IPS-NIHi7 (cell line): ENCODE measurements at regions not wholly inside any gene's neighbourhood (a gene's known extent, or its start where the extent isn't known, plus 50 kb on each side); places are given as distances from the start of the nearest gene placed in this dataset.
A peak's percentile ranks its signal among the peaks of the same experiment; 100 is the strongest.

Experiments
- DNase-seq: peaks from one replicate; pipeline ENCODE4 v3.0.0; 2012; ENCODE audit warnings: mixed read lengths; ENCODE audit errors: extremely low spot score

DNA sequence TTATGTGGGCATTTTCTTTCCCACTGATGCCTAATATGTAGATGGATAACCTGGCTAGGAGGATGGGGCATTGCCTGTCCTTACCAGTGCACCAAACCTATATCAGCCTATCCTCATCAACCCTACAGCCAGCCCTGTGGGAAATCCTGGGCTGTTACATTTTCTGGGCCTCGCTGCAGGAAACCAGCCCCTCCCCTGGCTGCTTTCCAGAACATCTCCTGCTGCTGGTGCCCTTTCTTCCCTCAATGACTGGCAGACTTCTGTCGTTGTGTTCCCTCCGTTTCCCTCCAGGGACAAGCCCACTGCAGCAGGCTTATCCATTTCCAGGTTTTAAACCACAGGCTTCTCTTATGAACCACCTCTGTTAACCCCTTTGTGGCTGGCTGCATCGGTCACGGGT, 486.1 kb upstream of the COBL start:
- DNase-seq: peak; percentile 26

DNA sequence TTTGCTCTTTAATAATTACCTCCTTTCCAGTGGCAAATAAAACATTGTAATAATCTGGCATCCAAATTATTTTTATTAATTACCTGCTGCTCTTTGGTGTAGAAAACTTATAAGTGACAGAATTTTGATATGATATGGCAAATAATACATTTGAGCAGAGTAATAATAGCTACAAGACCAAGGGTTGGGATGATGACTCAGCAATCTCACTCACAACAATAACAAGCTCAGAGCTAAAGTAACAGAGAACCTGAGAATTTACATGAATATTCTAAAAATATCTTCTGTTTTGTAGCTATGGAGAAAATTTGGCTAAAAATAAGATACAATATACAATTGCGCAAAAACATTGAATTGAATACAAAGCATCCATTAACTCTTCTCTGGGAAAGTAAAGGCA, 480.8 kb upstream of the COBL start:
- DNase-seq: no peak

DNA sequence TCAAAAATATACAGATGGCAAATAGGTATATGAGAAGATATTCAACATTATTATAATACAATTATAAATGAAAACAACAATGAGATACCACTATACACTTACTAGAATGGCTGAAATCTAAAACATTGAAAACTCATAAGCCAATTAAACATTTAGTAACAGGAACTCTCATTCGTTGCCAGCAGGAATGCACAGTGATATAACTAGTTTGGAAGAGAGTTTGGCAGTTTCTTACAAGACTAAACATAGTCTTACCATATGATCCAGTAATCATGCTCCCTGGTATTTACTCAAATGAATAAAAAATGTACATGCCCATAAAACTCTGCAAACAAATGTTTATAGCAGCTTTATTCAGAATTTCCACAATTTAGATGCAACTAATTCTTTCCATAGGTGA, 476.2 kb upstream of the COBL start:
- no peak for DNase-seq

DNA sequence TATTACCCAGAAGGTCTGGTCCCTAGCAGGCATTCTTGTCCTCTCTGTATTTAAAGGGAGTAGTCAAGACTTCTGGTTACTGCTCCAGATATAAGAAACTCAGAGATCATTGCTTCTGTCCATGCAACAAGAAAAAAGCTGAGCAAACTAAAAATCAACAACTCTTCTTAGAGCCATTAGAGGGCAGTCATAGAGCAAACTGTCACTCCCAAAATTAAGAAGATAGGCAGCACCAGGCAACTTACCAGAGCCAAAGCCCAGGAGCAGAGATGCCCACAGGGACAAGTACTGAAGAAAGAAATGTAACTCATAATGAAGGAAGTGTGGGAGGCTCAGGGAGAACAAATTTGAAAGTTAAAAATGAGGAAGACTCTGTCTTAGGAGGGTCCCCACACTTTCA, 472.9 kb upstream of the COBL start:
- DNase-seq: peak; percentile 46

DNA sequence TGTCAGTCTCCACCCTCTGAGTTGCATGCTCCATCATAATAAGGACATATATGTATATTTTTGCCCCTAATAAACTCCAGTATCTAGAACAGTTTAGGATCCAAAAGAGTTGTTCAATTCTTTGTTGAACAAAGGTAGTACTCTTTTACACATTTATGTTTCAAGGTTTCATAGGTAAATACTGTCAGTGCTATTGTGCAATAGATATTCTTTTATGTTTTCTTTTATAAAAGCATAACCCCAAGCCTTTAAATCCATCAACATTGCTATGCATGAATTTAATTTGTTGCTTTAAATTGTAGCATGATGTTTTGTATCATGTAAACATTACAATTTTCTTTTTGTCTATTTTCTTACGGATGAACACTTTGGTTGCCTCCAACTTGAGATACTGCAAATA, 469.7 kb upstream of the COBL start:
- no peak for DNase-seq

DNA sequence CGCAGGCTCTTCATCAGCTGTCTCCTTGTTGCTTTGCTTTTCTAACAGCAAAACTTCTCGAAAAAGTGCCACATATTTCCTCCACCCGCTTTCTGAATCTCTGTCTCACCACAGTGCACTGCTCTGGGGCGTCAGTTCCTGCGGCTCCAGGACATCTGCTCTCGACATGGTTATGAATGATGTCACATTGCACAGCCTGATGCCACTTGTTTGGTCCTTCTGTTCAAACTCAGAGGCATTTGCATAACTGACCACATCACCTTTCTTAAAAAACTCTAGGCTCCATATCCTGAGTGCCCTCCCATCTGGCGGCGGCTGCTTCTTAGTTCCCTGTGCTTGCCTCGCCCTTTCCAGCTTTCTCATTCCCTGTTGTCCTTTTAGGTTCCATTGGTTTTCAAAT, 469.3 kb upstream of the COBL start:
- DNase-seq: no peak

DNA sequence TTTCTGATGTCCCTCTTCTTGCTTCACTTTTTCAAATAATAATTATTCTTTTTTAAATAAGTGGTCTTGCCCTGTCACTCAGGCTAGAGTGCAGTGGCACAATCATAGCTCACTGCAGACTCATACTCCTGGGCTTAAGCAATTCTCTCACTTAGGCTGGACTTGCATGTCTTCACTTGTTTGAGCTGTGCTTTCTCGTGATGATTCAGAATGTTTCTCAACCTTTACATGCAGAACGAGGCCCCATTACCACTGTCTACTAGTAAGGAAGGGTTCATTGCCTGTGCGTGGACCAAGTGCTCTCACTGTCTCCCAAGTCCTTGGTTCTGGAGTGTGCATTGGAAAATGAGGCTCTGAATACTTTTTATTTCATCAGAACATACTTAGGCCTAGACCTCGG, 468.6 kb upstream of the COBL start:
- DNase-seq: no peak

DNA sequence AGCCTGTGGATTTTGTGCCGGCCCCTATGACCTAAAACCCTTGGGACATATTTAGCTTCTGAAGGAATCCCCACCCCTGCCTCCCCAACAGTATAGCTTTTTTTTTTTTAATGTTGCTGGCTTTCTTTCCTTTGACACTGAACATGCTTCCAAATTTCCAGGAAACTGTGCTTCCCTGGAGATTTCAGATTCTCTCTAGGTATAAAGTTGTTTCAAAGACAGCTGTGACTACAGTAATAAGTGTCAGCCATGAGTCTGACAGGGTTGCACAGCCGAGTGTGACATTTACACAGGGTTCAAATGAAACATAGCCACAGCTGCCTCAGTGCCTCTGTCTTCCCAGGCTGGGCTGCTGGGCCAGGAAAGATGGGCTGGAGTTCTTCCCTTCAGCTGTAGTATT, 466.6 kb upstream of the COBL start:
- no peak for DNase-seq

DNA sequence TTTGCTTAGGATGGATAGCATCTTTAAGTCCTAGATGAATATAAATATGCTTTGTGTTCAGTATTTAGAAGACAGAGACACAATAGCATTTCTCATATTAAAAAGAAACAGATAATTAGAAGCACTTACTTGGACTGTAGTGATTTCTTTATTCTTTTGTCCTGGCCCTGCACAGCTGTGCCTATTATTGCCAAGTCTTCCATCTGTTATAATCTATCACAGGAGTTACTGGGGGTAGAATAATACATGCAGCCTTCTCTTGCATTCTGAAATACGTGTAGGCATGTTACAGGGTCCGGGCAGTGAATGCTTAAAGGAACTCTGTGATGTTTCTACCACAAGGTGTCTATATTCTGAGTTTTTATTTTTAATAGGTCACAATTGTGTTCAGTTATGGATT, 461.5 kb upstream of the COBL start:
- DNase-seq: no peak

DNA sequence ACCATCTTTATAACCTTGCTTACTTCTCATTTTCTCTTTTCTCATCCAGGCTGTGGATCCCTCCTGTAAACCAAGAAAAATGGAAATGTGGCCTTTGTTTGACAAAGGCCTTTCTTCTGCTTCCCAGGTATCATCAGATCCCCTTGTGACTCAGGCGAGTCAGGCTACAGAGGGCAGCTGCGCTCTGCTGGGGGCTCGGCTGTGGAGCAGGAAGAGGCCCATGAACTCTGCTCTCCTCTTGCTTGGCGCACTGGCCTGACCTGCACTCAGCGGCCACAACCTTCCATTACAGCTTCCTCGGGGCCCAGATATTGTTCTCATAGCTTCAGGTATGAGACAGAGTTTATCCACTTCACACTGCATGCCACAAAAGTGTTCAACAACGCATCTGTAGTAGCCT, 457.6 kb upstream of the COBL start:
- DNase-seq: peak; percentile 57

DNA sequence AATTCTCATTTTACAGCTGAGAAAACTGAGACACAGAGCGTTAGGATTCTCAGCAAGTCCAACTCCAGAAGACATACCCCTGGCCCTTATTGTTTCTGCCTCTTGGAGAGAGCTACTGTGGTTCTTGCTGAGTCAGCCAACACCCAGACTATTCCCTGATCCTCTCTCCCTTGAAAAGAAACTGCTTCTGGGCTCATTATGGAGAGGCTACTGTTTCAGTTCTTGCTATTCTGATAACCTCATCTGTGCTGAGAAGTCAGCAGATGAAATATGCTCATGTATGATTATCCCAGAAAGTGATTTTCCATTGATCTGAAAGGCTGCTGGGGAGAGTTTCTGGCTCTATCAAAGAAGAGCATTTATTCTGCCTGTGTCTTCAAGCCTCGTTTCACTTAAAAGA, 455.6 kb upstream of the COBL start:
- DNase-seq: no peak

DNA sequence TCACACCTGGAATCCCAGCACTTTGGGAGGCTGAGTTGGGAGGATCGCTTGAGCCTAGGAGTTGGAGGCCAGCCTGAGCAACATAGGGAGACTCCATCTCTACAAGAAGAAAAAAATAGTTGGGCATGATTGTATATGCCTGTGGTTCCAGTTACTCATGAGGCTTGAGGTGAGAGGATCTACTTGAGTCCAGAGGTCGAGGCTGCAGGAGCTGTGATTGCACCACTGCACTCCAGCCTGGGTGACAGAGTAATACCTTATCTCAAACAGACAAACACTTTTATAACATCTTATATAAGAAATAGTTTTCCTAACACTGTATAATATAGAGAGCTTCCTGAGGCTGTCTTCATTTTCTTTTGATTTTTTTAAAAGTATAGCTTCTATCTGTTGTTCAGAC, 448.4 kb upstream of the COBL start:
- no peak for DNase-seq

DNA sequence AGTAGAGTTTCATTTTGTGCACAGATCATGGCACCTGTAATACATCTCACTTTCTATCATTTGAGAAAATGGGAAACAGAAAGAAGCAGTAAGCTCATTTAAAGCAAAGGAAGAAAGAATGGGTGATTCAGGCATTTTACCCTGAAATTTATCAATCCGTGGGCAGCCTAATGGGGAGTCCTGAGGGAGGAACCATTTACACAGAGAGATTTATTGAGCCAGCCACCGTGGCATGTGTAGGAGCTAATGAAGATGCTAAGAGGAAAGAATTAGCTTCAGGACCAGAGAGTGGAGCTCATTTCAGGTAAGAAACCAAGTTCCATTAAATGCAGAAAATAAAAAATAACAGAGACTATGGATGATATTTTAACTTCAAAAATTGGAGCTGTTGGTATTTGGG, 443.4 kb upstream of the COBL start:
- no peak for DNase-seq

DNA sequence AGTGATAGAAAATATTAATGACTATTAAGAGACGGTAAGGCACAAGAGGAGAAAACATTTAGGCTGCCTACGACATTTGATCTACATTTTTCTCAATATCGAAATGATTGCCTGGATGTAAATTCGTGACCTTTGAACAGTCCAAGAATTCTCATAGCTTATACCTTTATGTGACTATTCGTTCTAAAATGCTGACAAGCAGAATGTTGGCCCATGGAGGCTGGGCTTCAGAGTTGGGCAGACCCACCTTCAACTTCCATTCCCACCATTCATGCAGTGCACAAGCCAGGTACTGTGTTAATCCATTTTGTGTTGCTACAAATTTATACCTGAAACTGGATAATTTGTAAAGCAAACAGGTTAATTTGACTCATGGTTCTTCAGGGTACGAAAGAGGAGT, 441.4 kb upstream of the COBL start:
- DNase-seq: no peak

DNA sequence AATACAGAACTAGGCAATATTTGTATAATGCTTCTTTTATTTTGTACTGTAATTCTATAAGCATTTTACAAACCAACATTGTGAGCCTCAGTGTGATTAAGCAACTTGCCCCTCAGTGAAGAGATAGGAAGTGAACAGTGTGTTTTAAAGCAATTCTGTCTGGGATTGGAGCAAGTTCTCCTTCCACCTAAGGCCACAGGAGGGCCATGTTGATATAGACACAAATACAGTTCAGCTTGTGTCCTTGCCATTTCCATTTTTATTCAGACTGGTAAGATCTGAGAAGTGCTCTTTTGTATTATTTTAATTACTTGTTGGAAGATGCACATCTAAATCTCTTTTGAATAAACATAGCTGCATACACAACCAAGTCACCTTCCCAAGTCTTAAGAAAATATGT, 416.3 kb upstream of the COBL start:
- no peak for DNase-seq

DNA sequence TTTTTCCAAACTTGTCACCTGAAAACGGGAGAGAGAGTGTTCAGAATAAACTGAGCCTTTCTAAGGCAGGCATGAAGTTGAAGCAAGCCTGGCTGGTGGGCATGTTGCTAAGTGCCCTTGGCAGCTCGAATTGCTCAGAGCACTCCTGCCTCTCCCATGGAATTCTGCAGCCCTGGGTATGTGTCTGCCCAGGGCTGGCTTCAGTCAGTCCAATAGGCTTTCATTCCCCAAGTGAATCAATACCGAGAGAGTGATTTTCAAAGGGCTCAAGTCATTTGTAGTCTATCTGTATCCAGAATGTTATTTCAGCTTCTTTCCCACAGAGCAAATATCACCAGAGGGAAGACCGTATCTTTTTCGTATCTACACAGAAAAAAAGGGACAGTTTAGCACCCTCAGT, 415.5 kb upstream of the COBL start:
- DNase-seq: no peak

DNA sequence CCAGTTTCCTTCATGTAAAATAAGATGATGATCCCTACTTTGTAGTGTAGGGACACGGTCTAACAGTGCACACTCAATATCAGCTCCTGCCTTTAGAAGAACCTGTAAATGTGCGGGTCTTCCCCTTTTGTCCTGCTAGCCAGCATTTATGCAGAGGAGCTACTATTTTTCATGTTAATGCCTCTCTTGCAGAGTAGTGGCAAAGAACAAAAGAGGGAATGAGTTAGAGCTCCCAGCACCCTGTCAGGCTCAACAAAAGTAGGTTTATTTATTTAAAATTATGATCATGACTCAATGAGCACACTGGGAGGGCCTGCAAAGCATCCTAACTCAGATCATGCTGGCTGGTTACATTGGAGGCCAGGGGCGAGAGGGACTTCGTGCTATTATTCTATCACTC, 414.5 kb upstream of the COBL start:
- DNase-seq: peak; percentile 51

DNA sequence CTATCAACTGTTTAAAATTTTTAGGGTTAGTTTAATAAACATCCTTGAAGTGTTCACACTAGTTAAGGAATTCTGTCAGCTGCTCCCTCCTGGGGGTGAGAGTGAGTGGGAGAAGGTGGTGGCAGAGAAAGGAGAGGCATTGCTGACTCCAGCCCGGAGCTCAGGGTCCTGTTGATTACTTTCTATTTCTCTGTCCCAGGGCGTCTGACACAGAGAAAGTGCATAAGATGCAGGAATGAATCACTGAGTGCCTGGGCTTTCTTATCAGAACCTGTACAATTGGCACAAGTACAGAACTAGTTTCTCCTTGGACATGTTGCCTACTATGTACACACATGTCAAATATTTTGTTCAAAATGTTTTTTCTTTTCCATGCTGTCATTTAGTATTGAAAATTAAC, 410.8 kb upstream of the COBL start:
- DNase-seq: no peak

DNA sequence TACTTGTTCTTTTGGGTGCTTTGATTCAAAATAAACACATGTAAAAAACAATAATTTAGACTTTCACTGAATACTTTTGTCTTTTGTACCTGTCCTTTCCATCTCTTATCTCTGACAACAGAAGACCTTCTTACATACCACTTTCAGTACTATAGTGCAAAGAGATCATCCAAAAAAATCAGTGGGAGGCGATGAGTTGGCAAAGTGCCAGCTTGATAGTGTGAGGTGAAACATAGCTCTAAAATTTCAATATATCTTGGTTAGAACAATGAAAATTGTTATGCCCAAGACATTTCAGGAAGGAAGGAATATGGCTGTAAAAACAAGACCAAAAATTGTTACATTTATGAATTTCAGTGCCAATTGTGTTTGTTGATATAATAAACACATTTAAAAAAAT, 390.2 kb upstream of the COBL start:
- no peak for DNase-seq

DNA sequence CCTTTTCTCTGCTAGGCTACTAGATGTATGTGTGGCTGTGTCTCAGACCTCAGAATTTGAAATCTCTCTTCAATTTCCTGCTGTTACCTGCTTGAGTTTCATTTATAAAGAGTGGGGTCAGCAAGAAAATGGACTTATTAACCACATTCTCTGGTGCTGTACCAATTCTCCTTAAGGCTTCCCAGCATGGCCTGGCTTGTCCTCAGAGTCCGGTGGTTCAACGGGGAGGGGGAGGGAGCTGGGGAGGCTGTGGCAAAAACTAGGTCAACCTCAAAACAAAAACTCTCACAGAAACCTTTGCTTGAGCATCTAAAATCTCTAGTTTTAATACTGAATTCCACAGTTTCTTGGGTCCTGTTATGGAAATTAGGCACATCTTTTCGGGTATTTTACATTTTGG, 389.1 kb upstream of the COBL start:
- no peak for DNase-seq

DNA sequence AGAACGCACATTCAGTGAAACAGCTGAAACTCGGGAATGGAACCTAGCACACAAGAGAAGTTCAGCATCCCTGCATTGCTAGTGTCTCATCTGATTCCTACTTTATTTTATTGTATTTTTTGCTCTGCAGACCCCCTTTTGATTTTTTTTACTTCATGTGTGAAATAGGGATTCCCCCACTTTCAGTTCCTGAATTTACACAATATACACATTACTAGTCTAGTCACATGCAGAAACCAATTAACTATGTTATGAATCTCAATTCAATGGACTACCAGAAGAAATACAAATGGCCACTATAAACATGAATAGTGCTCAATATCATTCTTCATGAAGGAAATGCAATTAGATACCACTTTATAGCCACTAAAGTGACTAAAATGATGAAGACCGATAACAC, 386.1 kb upstream of the COBL start:
- no peak for DNase-seq

DNA sequence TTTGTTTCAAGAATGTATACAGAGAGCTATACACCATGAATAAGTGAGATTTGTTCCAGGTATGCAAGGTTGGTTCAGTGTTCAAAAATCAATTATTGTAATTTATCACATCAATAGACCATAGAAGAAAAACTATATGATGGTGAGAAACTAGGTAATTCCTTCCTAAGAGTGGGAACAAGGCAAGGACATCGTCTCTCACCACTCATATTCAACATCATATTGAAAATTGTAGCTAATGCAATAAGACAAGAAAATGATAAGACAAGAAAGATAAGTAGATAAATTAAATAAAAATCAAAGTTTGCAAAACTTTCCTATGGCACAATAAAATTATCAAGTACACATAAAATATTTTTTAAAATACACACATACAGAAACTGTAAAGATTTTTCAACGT, 385.3 kb upstream of the COBL start:
- DNase-seq: no peak

DNA sequence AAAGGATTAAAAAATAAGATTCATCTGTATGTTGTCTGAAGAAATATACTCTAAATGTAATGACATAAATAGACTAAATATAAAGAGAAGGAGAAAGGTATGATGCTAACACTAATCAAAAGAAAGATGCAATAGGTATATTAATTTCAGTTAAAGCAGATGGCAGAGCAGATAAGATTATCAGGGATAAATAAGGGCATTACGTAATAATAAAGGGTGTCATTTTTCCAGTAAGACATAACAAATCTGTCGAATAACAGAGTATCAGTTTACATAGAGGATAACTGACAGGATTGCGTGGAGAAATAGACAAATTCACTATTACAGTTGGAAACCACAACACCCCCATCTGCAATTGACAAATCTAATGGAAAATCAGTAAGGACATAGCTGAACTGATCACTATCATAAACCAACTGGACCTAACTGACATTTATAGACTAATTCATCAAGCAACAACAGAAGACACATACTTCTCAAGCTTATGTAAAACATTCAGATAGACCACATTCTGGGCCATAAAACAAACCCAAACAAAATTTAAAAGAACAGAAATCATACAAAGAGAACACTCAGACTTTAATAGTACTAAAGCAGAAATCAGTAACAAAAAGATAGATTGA, 384.1 kb upstream of the COBL start:
- no peak for DNase-seq

DNA sequence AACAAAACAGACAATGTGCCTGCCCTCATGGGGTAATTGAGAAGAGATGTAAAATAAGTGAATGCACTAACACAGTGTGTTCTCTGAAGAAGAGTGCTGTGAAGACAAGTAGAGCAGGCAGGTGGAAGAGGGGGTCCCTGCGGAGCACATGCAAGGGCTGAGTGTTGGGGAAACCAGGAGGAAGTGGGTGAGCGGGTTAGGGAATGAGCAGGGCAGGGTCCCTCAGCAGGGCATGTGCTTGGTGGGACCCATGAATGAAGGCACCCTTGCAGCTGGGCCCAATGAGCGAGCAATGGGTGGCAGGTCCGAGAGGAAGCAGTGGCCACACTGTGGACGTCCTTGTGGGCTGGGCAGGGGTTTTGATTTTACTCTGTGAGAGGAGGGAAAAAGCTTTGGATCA, 376.6 kb upstream of the COBL start:
- no peak for DNase-seq

DNA sequence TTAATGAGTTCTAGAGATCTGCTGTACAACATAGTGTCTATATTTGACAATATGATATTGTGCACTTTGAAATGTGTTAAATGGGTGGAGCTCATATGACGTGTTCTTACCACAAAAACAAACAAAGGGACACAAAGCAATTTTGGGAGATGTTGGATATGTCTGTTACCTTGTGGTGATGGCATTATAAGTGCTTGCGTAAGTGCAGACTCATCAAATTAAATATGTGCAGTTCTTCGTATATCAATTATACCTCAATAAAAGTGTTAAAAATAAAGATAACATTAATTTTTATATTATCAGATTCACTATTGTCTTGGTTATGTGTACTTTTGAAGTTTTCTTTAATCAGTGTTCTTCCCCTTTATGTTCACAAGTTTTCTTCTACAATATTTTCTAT, 372.9 kb upstream of the COBL start:
- DNase-seq: no peak
